ENCODE measurements at regions not wholly inside any gene's neighbourhood (a gene's known extent, or its start where the extent isn't known, plus 50 kb on each side); places are given as distances from the start of the nearest gene placed in this dataset.

DNA sequence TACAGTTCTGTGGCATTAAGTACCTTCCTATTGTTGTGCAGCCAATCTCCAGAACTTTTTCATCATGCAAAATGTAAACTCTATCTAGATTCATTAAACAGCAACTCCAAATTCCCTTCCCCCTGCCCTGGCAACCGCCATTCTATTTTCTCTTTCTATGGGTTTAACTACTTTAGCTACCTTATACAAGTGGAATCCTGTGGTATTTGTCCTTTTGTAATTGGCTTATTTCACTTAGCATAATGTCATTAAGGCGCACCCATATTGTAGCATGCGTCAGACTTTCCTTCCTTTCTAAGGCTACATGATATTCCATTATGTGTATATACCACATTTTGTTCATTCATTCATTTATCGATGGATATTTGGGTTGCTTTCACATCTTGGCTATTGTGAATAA, 142.4 kb downstream of the CAAP1 start:
- H3K27me3 Mint-ChIP-seq (ENCODE audit: unreplicated experiment) = peaks cover 22% of the 10 kb centered on the region

DNA sequence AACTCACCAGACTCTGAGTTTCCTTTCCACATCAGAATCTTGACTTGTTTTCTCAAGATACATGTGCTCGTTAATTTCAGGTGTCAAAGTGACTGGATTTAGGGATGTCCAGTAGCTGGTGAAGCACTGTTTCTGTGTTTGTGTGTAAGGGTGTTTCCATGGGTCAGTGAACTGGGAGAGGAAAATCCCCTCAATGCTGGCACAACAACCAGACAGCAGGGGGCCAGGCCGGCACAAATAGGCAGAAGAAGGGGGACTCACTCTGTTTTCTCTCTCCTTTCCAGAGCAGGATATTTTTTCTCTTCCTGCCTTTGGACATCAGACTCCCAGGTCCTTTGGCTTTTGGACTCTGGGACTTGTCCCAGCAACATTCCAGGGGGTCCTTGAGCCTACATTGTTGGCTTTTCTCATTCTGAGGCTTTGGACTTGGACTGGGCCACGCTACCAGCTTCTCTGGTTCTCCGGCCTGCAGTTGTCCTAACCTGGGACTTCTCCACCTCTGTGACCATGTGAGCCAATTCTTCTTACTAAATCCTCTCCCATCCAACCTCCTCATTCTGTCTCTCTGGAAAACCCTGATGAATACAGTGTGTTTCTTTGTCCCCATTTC, 144.0 kb downstream of the CAAP1 start:
- no peaks in the 10 kb centered on the region for H3K4me1 Mint-ChIP-seq (ENCODE audit: unreplicated experiment)
- TF ChIP-seq, protein P1, sequence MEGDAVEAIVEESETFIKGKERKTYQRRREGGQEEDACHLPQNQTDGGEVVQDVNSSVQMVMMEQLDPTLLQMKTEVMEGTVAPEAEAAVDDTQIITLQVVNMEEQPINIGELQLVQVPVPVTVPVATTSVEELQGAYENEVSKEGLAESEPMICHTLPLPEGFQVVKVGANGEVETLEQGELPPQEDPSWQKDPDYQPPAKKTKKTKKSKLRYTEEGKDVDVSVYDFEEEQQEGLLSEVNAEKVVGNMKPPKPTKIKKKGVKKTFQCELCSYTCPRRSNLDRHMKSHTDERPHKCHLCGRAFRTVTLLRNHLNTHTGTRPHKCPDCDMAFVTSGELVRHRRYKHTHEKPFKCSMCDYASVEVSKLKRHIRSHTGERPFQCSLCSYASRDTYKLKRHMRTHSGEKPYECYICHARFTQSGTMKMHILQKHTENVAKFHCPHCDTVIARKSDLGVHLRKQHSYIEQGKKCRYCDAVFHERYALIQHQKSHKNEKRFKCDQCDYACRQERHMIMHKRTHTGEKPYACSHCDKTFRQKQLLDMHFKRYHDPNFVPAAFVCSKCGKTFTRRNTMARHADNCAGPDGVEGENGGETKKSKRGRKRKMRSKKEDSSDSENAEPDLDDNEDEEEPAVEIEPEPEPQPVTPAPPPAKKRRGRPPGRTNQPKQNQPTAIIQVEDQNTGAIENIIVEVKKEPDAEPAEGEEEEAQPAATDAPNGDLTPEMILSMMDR (IDR thresholded peaks at IDR 0.05) = no peak
- peaks cover 27% of the 10 kb centered on the region for H3K27me3 Mint-ChIP-seq (ENCODE audit: unreplicated experiment)
- no peak for DNase-seq (ENCODE audit: extremely low spot score, unreplicated experiment)
- H3K36me3 Mint-ChIP-seq (ENCODE audit: unreplicated experiment) = no peaks in the 10 kb centered on the region
- H3K9me3 Mint-ChIP-seq (ENCODE audit: unreplicated experiment) = no peaks in the 10 kb centered on the region
- no peak overlapping the region for H3K27ac Mint-ChIP-seq (ENCODE audit: unreplicated experiment)
- no peak overlapping the region for H3K4me3 Mint-ChIP-seq (ENCODE audit: unreplicated experiment)

More for the DNA sequence above, 142.4 kb downstream of the CAAP1 start:
- Mint-ChIP-seq H3K4me1 (ENCODE audit: unreplicated experiment) (no peaks in the 10 kb centered on the region), H3K27ac (ENCODE audit: unreplicated experiment) (no peak overlapping the region), H3K9me3 (ENCODE audit: unreplicated experiment) (no peaks in the 10 kb centered on the region), H3K4me3 (ENCODE audit: unreplicated experiment) (no peak overlapping the region), H3K36me3 (ENCODE audit: unreplicated experiment) (no peaks in the 10 kb centered on the region)
- no peak for DNase-seq (ENCODE audit: extremely low spot score, unreplicated experiment)
- TF ChIP-seq, protein P1 (IDR thresholded peaks at IDR 0.05) = no peak

DNA sequence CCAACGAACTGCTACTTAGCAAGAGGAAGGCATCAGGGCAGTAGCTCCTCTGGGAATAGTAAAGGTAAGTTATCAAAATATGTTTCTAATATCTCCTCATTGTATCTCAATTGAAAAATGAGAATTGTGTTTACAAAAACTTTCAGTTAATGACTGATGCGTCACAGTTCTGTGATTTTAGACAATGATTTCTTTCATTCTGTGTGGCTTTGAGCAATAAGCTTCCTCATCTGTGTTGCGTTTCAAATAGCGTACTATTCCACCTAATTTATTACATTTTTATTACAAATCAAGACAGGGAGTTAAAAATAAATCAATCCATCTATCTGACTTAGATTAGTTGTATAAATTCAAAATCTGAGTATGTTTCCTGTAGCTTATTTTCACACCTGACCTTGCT, 145.0 kb downstream of the CAAP1 start:
- Mint-ChIP-seq H3K27ac (ENCODE audit: unreplicated experiment) (no peak overlapping the region), H3K36me3 (ENCODE audit: unreplicated experiment) (no peaks in the 10 kb centered on the region), H3K27me3 (ENCODE audit: unreplicated experiment) (peaks cover 26% of the 10 kb centered on the region), H3K4me3 (ENCODE audit: unreplicated experiment) (no peak overlapping the region), H3K4me1 (ENCODE audit: unreplicated experiment) (no peaks in the 10 kb centered on the region), H3K9me3 (ENCODE audit: unreplicated experiment) (no peaks in the 10 kb centered on the region)
- TF ChIP-seq, protein P1 (IDR thresholded peaks at IDR 0.05) = no peak
- DNase-seq (ENCODE audit: extremely low spot score, unreplicated experiment) = no peak

DNA sequence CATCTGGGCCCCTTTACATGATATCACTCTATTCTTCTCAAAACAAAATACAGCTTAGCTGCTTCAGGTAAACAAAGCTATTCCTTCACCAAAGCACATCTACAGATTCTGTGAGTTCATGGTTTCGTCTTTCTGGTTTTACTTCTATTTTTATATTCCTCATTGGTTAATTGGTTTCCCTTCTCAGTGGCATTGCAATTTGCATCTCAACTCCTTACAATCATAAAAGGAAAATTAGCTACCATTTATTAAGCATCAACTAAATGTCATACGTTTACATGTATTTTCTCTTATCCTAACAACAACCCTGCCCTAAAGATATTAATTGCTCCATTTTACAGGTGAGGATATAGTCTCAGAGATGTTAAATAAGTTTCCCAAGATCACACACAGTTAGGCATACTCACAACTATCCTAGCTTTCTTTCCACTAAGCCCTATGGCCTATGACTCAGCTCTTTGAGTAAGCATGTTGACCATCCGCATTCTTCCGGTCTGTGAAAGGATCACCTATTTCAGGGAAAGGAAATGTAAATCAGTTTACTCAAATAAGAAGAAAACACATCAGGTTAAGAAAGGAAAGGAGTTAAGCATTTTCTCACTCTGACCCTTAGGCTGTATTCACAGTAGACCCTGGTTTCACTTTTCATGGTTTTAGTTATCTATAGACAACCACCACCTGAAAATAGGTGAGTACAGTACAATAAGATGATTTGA, 146.1 kb downstream of the CAAP1 start:
- Mint-ChIP-seq H3K36me3 (ENCODE audit: unreplicated experiment) (no peaks in the 10 kb centered on the region), H3K9me3 (ENCODE audit: unreplicated experiment) (no peaks in the 10 kb centered on the region), H3K4me3 (ENCODE audit: unreplicated experiment) (no peak overlapping the region), H3K27me3 (ENCODE audit: unreplicated experiment) (peaks cover 26% of the 10 kb centered on the region), H3K4me1 (ENCODE audit: unreplicated experiment) (no peaks in the 10 kb centered on the region), H3K27ac (ENCODE audit: unreplicated experiment) (no peak overlapping the region)
- DNase-seq (ENCODE audit: extremely low spot score, unreplicated experiment) = no peak
- TF ChIP-seq, protein P1 (IDR thresholded peaks at IDR 0.05) = no peak

DNA sequence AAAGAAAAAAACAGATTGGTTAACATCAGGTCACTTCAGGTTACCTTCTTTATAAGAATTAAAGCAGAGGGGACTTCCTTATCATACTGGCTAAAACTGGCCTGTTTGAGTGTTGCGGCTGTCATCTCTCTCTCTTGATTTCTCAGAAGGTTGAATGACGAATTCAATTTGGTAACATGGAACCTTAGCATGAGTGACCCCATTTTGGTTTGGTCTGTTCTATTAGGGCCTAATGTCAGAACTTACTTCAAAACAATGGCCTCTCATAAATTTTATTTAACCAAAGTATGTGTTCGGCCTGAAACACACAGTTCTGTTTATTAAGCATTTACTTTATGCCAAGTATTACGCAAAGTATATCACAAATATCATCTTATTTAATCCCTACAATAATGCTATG, 147.5 kb downstream of the CAAP1 start:
- TF ChIP-seq, protein P1 (IDR thresholded peaks at IDR 0.05) = no peak
- Mint-ChIP-seq H3K4me3 (ENCODE audit: unreplicated experiment) (no peak overlapping the region), H3K36me3 (ENCODE audit: unreplicated experiment) (no peaks in the 10 kb centered on the region), H3K4me1 (ENCODE audit: unreplicated experiment) (no peaks in the 10 kb centered on the region), H3K27ac (ENCODE audit: unreplicated experiment) (no peak overlapping the region), H3K9me3 (ENCODE audit: unreplicated experiment) (peaks cover 1% of the 10 kb centered on the region), H3K27me3 (ENCODE audit: unreplicated experiment) (peaks cover 33% of the 10 kb centered on the region)
- no peak for DNase-seq (ENCODE audit: extremely low spot score, unreplicated experiment)

Data from osteocyte (in vitro differentiated cells).